Prostate gland (tissue), 2 donors: ENCODE measurements at regions not wholly inside any gene's neighbourhood (a gene's known extent, or its start where the extent isn't known, plus 50 kb on each side); places are given as distances from the start of the nearest gene placed in this dataset.
"Not testable (repeated sequence)": the region's sequence is repeated elsewhere in the genome, so short reads cannot be mapped to it uniquely, and the experiment has no call there.

Experiments
- POLR2A ChIP-seq: fragments of 450-650 bp; IDR thresholded peaks from one replicate; pipeline ENCODE4 v1.6.1; 2016; ENCODE audit warnings: antibody characterized with exemption, mild to moderate bottlenecking
- POLR2AphosphoS5 ChIP-seq: sonication (generic); formaldehyde crosslinking; IDR thresholded peaks from one replicate; pipeline ENCODE4 v1.6.1; 2017; ENCODE audit warnings: antibody characterized with exemption
- TF ChIP-seq, protein P1 (sequence below), 4 experiments: fragments of 200-600 bp in 2 of 4; fragments of 450-650 bp in 2 of 4; sonication (generic) in 2 of 4; IDR thresholded peaks; 1 replicate in 3 of 4; 2 replicates in 1 of 4; pipeline ENCODE4 v1.5.1; 2016 to 2019; ENCODE audit warnings: antibody characterized with exemption in 4 of 4, mild to moderate bottlenecking in 2 of 4, moderate library complexity in 2 of 4

DNA sequence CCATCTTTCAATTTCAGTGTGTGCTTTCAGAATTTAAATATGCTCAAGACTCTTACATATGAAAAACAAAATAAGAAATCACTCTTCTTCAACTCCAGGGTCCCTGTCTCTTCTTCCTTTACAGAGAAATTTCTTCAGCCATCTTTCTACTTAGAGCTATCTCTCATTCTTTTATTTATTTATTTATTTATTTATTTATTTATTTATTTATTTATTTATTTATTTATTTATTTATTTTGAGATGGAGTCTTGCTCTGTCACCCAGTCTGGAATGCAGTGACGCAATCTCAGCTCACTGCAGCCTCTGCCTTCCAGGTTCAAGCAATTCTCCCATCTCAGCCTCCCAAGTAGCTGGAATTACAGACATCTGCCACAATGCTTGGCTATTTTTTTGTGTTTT, 211.7 kb downstream of the DUSP10 start:
- TF ChIP-seq POLR2A, POLR2AphosphoS5: not testable (repeated sequence)
- TF ChIP-seq, protein P1, sequence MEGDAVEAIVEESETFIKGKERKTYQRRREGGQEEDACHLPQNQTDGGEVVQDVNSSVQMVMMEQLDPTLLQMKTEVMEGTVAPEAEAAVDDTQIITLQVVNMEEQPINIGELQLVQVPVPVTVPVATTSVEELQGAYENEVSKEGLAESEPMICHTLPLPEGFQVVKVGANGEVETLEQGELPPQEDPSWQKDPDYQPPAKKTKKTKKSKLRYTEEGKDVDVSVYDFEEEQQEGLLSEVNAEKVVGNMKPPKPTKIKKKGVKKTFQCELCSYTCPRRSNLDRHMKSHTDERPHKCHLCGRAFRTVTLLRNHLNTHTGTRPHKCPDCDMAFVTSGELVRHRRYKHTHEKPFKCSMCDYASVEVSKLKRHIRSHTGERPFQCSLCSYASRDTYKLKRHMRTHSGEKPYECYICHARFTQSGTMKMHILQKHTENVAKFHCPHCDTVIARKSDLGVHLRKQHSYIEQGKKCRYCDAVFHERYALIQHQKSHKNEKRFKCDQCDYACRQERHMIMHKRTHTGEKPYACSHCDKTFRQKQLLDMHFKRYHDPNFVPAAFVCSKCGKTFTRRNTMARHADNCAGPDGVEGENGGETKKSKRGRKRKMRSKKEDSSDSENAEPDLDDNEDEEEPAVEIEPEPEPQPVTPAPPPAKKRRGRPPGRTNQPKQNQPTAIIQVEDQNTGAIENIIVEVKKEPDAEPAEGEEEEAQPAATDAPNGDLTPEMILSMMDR (IDR thresholded peaks at IDR 0.05), result not testable (repeated sequence)
